Tibial nerve (tissue), 4 donors: ENCODE measurements at regions not wholly inside any gene's neighbourhood (a gene's known extent, or its start where the extent isn't known, plus 50 kb on each side); places are given as distances from the start of the nearest gene placed in this dataset.

Experiments used
- EP300 ChIP-seq, 2 donors: sonication (generic); formaldehyde crosslinking; IDR thresholded peaks; one replicate each; pipeline ENCODE4 v1.6.1; 2017; ENCODE audit warnings: antibody characterized with exemption in 2 of 2, mild to moderate bottlenecking in 1 of 2
- POLR2A ChIP-seq, 2 donors: fragments of 450-650 bp; IDR thresholded peaks; one replicate each; pipeline ENCODE4 v1.6.1; 2017; ENCODE audit warnings: antibody characterized with exemption in 2 of 2, mild to moderate bottlenecking in 2 of 2, moderate library complexity in 2 of 2
- TF ChIP-seq, protein P1 (sequence below), 5 experiments: fragments of 200-600 bp in 3 of 5; fragments of 450-650 bp in 2 of 5; sonication (generic) in 3 of 5; IDR thresholded peaks; one replicate each; pipeline ENCODE4 v1.5.1; 2016 to 2019; ENCODE audit warnings: antibody characterized with exemption in 5 of 5, mild to moderate bottlenecking in 3 of 5, moderate library complexity in 2 of 5

DNA sequence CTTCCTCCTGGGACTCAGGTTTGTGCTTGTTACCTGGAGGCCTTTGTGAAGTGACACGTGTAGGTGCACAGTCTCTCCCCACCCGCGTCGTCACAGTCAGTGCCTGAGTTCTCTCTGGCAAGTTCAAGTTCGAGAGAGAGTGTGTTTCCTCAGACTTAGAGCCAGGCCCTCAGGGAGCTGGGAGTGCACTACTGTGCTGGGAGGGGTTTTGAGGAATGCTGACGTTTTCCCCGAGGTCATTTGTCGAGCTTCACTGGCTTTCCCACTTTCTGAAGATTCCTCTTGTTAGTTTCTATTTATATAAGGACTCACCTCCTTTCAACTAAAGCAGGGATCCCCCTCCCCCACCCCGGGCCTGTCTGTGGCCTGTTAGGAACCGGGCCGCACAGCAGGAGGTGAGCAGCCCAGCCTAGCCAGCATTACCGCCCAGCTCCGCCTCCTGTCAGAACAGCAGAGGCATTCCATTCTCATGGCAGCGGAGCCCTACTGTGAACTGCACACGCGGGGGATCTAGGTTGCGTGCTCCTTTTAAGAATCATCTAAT is 209.2 kb downstream of the DIRAS2 start:
- TF ChIP-seq, protein P1, sequence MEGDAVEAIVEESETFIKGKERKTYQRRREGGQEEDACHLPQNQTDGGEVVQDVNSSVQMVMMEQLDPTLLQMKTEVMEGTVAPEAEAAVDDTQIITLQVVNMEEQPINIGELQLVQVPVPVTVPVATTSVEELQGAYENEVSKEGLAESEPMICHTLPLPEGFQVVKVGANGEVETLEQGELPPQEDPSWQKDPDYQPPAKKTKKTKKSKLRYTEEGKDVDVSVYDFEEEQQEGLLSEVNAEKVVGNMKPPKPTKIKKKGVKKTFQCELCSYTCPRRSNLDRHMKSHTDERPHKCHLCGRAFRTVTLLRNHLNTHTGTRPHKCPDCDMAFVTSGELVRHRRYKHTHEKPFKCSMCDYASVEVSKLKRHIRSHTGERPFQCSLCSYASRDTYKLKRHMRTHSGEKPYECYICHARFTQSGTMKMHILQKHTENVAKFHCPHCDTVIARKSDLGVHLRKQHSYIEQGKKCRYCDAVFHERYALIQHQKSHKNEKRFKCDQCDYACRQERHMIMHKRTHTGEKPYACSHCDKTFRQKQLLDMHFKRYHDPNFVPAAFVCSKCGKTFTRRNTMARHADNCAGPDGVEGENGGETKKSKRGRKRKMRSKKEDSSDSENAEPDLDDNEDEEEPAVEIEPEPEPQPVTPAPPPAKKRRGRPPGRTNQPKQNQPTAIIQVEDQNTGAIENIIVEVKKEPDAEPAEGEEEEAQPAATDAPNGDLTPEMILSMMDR (IDR thresholded peaks at IDR 0.05): no peak
- no peak for TF ChIP-seq POLR2A (IDR thresholded peaks at IDR 0.05)
- TF ChIP-seq EP300 (IDR thresholded peaks at IDR 0.05): no peak
